Stromal cell of bone marrow (primary cell): ENCODE measurements at regions not wholly inside any gene's neighbourhood (a gene's known extent, or its start where the extent isn't known, plus 50 kb on each side); places are given as distances from the start of the nearest gene placed in this dataset.

ENCODE experiments used
- DNase-seq: peaks from one replicate; pipeline ENCODE4 v3.0.0-alpha.2; 2012; ENCODE audit warnings: low read depth

GRCh38 chr4:136754810-136755530 lies 777.3 kb downstream of the PCDH18 start:
- no peak for DNase-seq

GRCh38 chr4:136751556-136751955 lies 780.7 kb downstream of the PCDH18 start:
- DNase-seq = no peak

- DNase-seq = no peak
Observed at GRCh38 chr4:136750897-136751296, 781.4 kb downstream of the PCDH18 start.

GRCh38 chr4:136749989-136750388 lies 782.3 kb downstream of the PCDH18 start:
- DNase-seq = no peak

- DNase-seq = no peak
Observed at GRCh38 chr4:136748773-136749172, 783.5 kb downstream of the PCDH18 start.

GRCh38 chr4:136748165-136748564 lies 784.1 kb downstream of the PCDH18 start:
- no peak for DNase-seq

GRCh38 chr4:136743238-136743637 lies 789.1 kb downstream of the PCDH18 start:
- no peak for DNase-seq

- DNase-seq = no peak
Observed at GRCh38 chr4:136742333-136742732, 790.0 kb downstream of the PCDH18 start.

GRCh38 chr4:136741468-136741867 lies 790.8 kb downstream of the PCDH18 start:
- no peak for DNase-seq

GRCh38 chr4:136740326-136740725 lies 792.0 kb downstream of the PCDH18 start:
- DNase-seq = no peak

GRCh38 chr4:136737066-136737465 lies 795.2 kb downstream of the PCDH18 start:
- no peak for DNase-seq

- DNase-seq = no peak
Observed at GRCh38 chr4:136731025-136731424, 801.3 kb downstream of the PCDH18 start.

GRCh38 chr4:136725286-136726081 lies 806.8 kb downstream of the PCDH18 start:
- DNase-seq = no peak

GRCh38 chr4:136713140-136713539 lies 819.2 kb downstream of the PCDH18 start:
- peak; percentile 6 for DNase-seq

- DNase-seq = no peak
Observed at GRCh38 chr4:136709897-136710296, 822.4 kb downstream of the PCDH18 start.

GRCh38 chr4:136706942-136707341 lies 825.4 kb downstream of the PCDH18 start:
- DNase-seq = no peak

- no peak for DNase-seq
Observed at GRCh38 chr4:136699905-136700304, 832.4 kb downstream of the PCDH18 start.

GRCh38 chr4:136691607-136692006 lies 840.7 kb downstream of the PCDH18 start:
- no peak for DNase-seq

- DNase-seq = no peak
Observed at GRCh38 chr4:136690360-136690759, 841.9 kb downstream of the PCDH18 start.

- no peak for DNase-seq
Observed at GRCh38 chr4:136687596-136687995, 844.7 kb downstream of the PCDH18 start.

- DNase-seq = no peak
Observed at GRCh38 chr4:136687118-136687517, 845.2 kb downstream of the PCDH18 start.

- no peak for DNase-seq
Observed at GRCh38 chr4:136680761-136681160, 851.5 kb downstream of the PCDH18 start.

GRCh38 chr4:136680271-136680670 lies 852.0 kb downstream of the PCDH18 start:
- DNase-seq = no peak

- DNase-seq = no peak
Observed at GRCh38 chr4:136670265-136670664, 862.0 kb downstream of the PCDH18 start.
